Urothelium cell line (cell line): ENCODE measurements at regions not wholly inside any gene's neighbourhood (a gene's known extent, or its start where the extent isn't known, plus 50 kb on each side); places are given as distances from the start of the nearest gene placed in this dataset.
"Not testable (repeated sequence)": the region's sequence is repeated elsewhere in the genome, so short reads cannot be mapped to it uniquely, and the experiment has no call there.

Experiments
- DNase-seq: peaks from one replicate; pipeline ENCODE4 v3.0.0; 2011; ENCODE audit warnings: low spot score, mixed read lengths
- FAIRE-seq: peaks from 2 replicates; lab custom pipeline; 2011; peaks lifted over from hg19 to GRCh38; lab: Jason Lieb, UNC

DNA sequence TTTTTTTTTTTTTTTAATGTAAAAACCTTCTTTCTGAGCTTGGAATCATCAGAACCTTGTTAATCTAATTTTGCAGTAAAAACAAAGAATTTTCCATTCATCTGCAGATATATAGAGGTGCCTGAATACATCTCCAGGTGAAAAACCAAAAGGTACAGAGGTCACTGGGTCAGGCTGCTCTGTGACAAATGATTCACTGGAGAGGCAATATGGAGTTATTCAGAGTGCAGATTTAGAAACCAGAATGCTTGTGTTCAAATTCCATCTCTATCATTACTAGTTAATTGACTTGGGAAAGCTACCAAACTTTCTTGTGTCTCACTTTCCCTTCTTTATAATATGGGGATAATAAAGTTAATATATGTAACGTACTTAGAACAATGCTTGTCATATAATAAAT lies 51.5 kb upstream of the C1orf53 start:
- FAIRE-seq (no peak), DNase-seq (no peak)

DNA sequence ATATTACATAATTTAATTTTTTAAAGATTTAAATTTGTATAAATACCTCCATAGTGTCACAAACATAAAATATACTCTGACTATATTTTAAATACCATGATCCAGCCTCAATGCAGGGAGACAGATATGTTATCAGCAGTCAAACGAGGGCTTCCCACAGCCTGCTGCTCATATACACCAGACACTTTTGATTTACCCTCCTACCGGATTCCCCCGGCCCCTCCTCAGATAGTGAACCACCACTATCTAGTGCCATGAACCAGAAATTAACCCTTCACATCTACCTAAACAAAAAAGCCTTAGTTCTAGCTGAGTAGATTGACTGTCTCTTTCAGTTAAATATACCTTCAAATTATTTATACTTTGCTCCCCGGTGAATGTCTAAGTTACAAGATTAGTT lies 52.4 kb upstream of the C1orf53 start:
- FAIRE-seq (no peak), DNase-seq (no peak)

DNA sequence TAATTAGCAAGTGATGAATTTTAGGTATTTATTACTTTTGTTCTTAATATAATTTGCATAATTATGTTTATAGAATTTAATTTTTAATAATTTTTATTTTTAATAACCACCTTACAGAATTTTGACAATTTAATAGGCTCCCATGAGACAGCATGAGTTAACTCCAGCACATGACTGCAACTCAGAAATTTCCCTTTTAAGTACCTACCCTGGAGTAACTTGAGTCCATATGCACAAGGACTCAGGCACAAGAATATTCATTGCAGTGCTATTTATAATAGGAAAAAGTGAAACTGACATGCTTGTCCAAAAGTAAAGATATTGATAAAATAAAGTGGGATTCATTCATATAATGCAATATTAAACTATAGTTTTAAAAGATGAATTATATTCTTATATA lies 54.1 kb upstream of the C1orf53 start:
- DNase-seq: no peak
- no peak for FAIRE-seq

DNA sequence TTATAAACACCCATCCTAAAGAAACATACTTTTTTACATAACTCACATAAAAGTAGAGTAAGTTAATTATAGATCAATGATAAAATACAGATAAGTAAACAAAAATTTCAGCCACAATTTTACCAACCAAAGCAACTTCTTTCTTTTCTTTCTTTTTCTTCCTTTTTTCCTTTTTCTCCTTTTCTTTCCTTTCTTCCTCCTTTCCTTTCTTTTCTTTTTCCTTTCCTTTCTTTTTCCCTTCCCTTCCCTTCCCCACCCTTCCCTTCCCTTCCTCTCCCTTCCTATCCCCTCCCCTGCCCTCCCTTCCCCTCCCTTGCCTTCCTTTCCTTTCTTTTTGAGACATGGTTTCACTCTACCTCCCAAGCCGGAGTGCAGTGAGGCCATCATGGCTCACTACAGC lies 56.5 kb upstream of the C1orf53 start:
- DNase-seq (no peak), FAIRE-seq (no peak)

DNA sequence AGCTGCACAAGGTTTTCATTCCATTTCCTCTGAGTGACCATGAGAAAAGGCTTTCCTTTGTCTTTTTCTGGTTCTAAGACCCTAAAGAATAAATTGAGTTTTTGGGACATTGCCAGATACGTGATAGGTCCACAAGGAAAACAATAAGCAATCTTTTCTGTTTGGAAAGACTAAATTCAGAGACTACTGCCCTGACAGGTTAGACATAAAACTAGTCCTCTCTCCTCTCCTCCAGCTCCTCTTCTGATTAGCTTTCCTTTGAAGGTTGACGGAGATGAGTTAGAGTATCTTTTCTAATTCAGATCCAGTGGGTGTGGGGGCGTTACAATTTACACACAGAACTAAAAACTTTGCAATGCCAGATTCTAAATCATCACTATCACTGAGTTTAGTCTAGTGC lies 57.8 kb upstream of the C1orf53 start:
- FAIRE-seq: no peak
- no peak for DNase-seq

DNA sequence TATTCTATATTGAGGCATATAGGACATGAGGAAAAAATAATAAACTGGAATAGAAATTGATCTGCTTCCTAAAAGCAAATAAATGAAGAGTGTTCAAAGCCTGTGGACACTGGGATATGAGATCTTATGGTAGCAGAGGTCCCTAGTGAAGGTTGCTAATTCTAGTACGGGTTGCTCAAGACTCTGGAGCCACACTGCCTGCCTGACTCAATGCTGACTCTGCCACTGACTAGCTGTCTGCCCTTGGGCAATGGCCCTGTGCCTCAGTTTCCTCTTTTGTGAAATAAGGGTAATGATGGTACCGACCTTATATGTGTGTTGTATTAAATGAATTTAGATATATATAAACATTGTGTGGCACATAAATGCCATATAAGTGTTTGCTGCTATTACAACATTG lies 59.0 kb upstream of the C1orf53 start:
- no peak for DNase-seq
- no peak for FAIRE-seq

DNA sequence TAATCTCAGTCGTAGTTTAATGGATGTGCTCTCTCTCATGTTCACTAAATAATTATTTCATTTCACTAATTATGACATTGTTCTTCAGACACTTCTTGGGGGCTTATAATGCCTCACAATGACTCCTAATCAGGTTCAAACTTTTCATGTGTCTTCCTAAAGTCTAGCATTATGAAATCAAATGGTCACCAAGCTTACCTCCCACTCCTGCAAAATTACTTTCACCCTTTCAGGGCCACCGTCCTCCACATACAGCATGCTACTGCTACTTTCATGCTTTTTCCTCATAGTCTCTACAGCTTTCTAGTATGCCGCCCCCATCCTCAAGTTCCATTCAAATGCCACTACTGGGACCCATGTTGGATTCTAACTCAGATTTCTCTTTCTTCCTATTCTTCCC lies 59.8 kb upstream of the C1orf53 start:
- FAIRE-seq: no peak

DNA sequence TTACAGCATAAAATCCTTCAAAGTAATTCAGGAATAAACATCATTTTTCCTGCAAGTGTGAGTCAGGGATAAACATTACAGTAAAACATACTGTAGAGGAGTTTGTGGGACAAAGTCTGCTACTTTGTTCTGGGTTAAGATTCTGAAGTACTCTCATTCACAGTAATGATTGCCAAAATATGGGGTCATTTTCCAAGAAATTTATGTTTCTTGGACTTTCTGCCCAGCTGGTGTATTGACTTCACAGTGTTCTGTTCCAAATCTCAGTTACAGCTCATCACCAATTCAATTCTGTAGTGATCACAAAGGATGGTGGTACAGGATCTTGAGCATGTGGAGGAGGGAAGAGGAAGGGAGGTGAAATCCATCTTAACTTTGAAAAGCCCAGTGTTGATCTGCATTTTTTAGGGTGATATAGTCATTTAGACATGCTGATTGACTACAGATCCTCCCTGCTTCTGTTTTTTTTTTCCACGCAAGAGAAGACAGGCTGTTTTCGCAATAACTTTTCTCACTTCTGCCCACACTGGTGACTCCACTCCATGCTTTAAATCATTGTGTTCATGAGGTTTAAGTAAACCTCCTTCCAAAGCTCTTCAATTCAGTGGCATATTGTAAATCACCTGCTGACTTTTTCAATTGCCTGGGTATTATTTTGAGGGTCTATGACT lies 60.4 kb upstream of the C1orf53 start:
- no peak for DNase-seq

More for the DNA sequence above, 59.8 kb upstream of the C1orf53 start:
- no peak for DNase-seq

DNA sequence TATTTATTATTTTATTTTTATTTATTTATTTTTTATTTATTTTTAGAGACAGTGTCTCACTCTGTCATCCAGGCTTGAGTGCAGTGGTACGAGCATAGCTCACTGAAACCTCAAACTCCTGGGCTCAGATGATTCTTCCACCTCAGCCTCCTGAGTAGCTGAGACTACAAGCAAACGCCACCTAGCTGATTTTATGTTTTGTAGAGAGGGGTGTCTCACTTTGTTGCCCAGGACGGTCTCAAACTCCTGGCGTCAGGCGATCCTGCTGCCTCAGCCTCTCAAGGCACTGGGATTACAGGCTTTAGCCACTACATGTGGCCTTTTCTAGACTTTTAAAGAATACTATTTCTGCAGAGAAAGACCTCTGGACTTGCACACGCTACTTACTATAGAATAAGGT lies 61.3 kb upstream of the C1orf53 start:
- DNase-seq (no peak), FAIRE-seq (no peak)

More for the DNA sequence above, 60.4 kb upstream of the C1orf53 start:
- FAIRE-seq: no peak

DNA sequence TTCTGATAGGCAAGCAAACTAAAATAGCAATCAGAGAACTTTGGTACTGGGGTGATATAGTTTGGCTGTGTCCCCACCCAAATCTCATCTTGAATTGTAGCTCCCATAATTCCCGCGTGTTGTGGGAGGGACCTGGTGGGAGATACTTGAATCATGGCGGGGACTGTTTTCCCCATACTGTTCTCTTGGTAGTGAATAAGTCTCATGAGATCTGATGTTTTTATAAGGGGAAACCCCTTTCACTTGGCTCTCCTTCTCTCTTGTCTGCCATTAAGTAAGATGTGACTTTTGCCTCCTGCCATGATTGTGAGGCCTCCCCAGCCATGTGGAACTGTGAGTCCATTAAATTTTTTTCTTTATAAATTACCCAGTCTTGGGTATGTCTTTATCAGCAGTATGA lies 62.6 kb upstream of the C1orf53 start:
- not testable (repeated sequence) for FAIRE-seq, DNase-seq

DNA sequence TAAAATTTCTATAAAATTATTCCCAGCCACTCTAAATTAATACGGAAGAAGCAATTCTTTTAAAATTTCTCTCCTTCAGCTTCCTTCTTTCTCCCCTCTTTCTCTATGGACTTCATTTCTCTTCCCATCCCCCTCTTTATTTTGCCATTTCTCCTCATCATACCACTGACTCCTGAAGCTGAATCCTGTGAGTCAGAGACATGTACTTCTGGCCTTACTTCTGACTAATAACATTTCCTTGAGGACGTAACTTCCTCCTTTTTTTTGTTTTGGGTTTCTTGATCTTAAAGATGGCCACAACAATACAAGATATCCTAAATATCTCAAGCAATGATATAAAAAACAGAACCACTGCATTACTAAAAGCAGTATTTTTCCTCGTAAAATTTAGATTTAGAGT lies 63.6 kb upstream of the DENND1B start:
- FAIRE-seq (no peak), DNase-seq (peak; percentile 29)

DNA sequence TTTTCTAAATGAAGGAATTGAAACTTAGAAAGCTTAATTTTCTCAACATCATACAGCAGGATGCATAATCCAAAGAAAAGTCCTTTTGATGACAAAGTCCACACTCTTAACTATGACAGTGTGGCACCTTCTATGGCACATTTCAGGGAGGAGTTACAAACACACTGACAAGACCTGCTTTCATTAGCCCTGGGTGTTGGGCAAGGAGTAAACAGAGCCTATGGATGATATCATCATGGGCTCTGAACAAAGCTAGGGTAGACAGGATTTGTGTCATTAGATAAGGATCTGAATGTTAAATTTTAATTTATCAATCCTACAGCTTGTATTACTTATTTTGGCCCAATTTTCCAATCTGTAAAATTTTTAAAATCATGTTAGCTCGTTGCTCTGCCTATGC lies 62.6 kb upstream of the DENND1B start:
- DNase-seq (no peak), FAIRE-seq (no peak)

DNA sequence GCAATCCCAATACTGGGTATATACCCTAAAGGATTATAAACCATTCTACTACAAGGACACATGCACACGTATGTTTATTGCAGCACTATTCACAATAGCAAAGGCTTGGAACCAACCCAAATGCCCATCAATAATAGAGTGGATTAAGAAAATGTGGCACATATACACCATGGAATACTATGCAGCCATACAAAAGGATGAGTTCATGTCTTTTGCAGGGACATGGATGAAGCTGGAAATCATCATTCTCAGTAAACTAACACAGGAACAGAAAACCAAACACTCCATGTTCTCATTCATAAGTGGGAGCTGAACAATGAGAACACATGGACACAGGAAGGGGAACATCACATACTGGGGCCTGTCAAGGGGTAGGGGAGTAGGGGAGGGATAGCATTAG lies 61.1 kb upstream of the DENND1B start:
- not testable (repeated sequence) for DNase-seq, FAIRE-seq

DNA sequence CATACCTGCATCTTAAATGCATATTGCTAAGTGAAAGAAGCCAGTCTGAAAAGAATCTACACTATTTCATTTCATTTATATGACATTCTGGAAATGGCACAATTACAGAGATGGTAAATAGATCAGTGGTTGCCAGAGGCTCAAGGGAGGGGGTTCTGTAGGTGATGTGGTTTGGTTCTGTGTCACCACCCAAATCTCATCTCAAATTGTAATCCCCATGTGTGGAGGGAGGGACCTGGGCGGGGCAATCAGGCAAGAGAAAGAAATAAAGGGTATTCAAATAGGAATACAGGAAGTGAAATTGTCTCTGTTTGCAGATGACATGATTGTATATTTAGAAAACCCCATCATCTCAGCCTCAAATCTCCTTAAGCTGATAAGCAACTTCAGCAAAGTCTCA lies 53.7 kb upstream of the DENND1B start:
- FAIRE-seq, DNase-seq: not testable (repeated sequence)

DNA sequence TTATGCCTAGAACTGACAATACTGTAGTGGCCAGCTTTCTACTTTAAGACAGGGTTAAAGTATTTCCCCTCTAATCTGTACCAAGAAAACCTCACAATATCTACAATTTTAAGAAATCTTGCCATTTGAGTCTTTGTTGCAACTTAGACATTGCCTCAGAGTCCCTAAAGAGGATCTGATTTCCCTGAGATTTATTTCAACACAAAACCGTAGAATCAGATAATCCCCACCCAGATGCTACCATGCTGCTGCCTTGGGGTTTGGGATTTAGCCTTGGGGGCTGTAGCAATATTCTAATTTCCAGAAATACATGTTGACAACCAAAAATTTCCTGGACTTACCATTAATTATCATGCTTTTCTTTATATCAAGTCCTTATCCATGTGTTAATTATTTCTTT lies 50.3 kb upstream of the DENND1B start:
- FAIRE-seq (no peak), DNase-seq (no peak)
